Mesenchymal stem cell (in vitro differentiated cells and primary cell): ENCODE measurements at regions not wholly inside any gene's neighbourhood (a gene's known extent, or its start where the extent isn't known, plus 50 kb on each side); places are given as distances from the start of the nearest gene placed in this dataset.
"Not testable (repeated sequence)": the region's sequence is repeated elsewhere in the genome, so short reads cannot be mapped to it uniquely, and the experiment has no call there.

Experiments used
- DNase-seq: peaks from one replicate; pipeline ENCODE4 v3.0.0-alpha.2; 2013
- H2AFZ ChIP-seq: one replicate; pipeline ENCODE4 v1.6.1; 2013; ENCODE audit warnings: low read depth, mild to moderate bottlenecking, control low read depth, inconsistent platforms, low read length, moderate library complexity
- H2AK5ac ChIP-seq: 2 replicates; pipeline ENCODE4 v1.6.1; 2013; ENCODE audit warnings: low read length, moderate library complexity, mild to moderate bottlenecking, inconsistent platforms; ENCODE audit not compliant: severe bottlenecking
- H2BK120ac ChIP-seq: one replicate; pipeline ENCODE4 v1.6.1; 2013; ENCODE audit warnings: low read depth, mild to moderate bottlenecking, inconsistent platforms, low read length, moderate library complexity
- H2BK12ac ChIP-seq, 2 experiments: one replicate each; pipeline ENCODE4 v1.6.1; 2013; ENCODE audit warnings: inconsistent platforms in 2 of 2, low read length in 2 of 2, mild to moderate bottlenecking in 2 of 2, moderate library complexity in 2 of 2, control low read depth in 1 of 2
- H2BK15ac ChIP-seq: one replicate; pipeline ENCODE4 v1.6.1; 2013; ENCODE audit warnings: mild to moderate bottlenecking, low read depth, inconsistent platforms; ENCODE audit not compliant: poor library complexity, severe bottlenecking
- H2BK5ac ChIP-seq: 2 replicates; pipeline ENCODE4 v1.6.1; 2013; ENCODE audit warnings: low read depth, mild to moderate bottlenecking, low read length, control low read depth, inconsistent platforms; ENCODE audit not compliant: poor library complexity, severe bottlenecking
- H3K14ac ChIP-seq, 2 experiments: one replicate each; pipeline ENCODE4 v1.6.1; 2013; ENCODE audit warnings: inconsistent platforms in 2 of 2, low read length in 2 of 2, control low read depth in 1 of 2, mild to moderate bottlenecking in 1 of 2, moderate library complexity in 1 of 2
- H3K18ac ChIP-seq, 2 experiments: one replicate each; pipeline ENCODE4 v1.6.1; 2013; ENCODE audit warnings: inconsistent platforms in 2 of 2, low read length in 2 of 2, control low read depth in 1 of 2, low read depth in 1 of 2, mild to moderate bottlenecking in 1 of 2
- H3K23ac ChIP-seq, 2 experiments: one replicate each; pipeline ENCODE4 v1.6.1; 2013; ENCODE audit warnings: inconsistent platforms in 2 of 2, low read length in 2 of 2, mild to moderate bottlenecking in 2 of 2, moderate library complexity in 2 of 2, control low read depth in 1 of 2
- H3K27ac ChIP-seq: 2 replicates; pipeline ENCODE4 v1.5.1; 2013; ENCODE audit warnings: mild to moderate bottlenecking, moderate library complexity, low read length, control low read depth, inconsistent platforms; ENCODE audit not compliant: poor library complexity, severe bottlenecking
- H3K27me3 ChIP-seq, 2 experiments: 2 replicates each; pipeline versions ENCODE4 v1.6.1 to v1.7.0; 2013; ENCODE audit warnings: low read length in 2 of 2, mild to moderate bottlenecking in 2 of 2, moderate library complexity in 2 of 2, control low read depth in 1 of 2, inconsistent platforms in 1 of 2; ENCODE audit not compliant: control insufficient read depth in 1 of 2, insufficient read depth in 1 of 2
- H3K36me3 ChIP-seq, 2 experiments: 2 replicates each; pipeline versions ENCODE4 v1.6.1 to v1.7.0; 2013; ENCODE audit warnings: low read length in 2 of 2, control low read depth in 1 of 2, inconsistent platforms in 1 of 2, low read depth in 1 of 2, mild to moderate bottlenecking in 1 of 2; ENCODE audit not compliant: insufficient read depth in 2 of 2, control insufficient read depth in 1 of 2
- H3K4ac ChIP-seq, 2 experiments: one replicate each; pipeline ENCODE4 v1.6.1; 2013; ENCODE audit warnings: inconsistent platforms in 2 of 2, low read length in 2 of 2, mild to moderate bottlenecking in 2 of 2, moderate library complexity in 2 of 2, control low read depth in 1 of 2, low read depth in 1 of 2
- H3K4me1 ChIP-seq: 2 replicates; pipeline ENCODE4 v1.6.1; 2013; ENCODE audit warnings: low read depth, low read length, control low read depth; ENCODE audit not compliant: control insufficient read depth, insufficient read depth
- H3K4me2 ChIP-seq: 2 replicates; pipeline ENCODE4 v1.6.1; 2013; ENCODE audit warnings: low read length, mild to moderate bottlenecking, inconsistent platforms; ENCODE audit not compliant: poor library complexity, severe bottlenecking
- H3K4me3 ChIP-seq, 2 experiments: 2 replicates each; pipeline versions ENCODE4 v1.5.1 to v1.7.0; 2013; ENCODE audit warnings: low read length in 2 of 2, mild to moderate bottlenecking in 2 of 2, control low read depth in 1 of 2, low read depth in 1 of 2; ENCODE audit not compliant: insufficient read depth in 1 of 2
- H3K79me1 ChIP-seq: replicated peaks from 2 replicates; pipeline ENCODE4 v1.6.1; 2013; ENCODE audit warnings: mild to moderate bottlenecking, control low read depth, low read length, inconsistent platforms; ENCODE audit not compliant: poor library complexity, severe bottlenecking
- H3K9ac ChIP-seq: 2 replicates; pipeline ENCODE4 v1.7.0; 2013; ENCODE audit warnings: mild to moderate bottlenecking, low read length, moderate library complexity
- H3K9me3 ChIP-seq: 2 replicates; pipeline ENCODE4 v1.7.0; 2013; ENCODE audit warnings: mild to moderate bottlenecking, low read length; ENCODE audit not compliant: control insufficient read depth
- H4K8ac ChIP-seq: one replicate; pipeline ENCODE4 v1.6.1; 2013; ENCODE audit warnings: inconsistent platforms, mild to moderate bottlenecking, low read length, moderate library complexity
- H4K91ac ChIP-seq: one replicate; pipeline ENCODE4 v1.6.1; 2013; ENCODE audit warnings: mild to moderate bottlenecking, low read length, inconsistent platforms
- WGBS: methylation state at CpG from one replicate; pipeline ENCODE4 v1.1.7; 2013; ENCODE audit warnings: mixed read lengths; 5-methylcytosine and 5-hydroxymethylcytosine counted together

DNA sequence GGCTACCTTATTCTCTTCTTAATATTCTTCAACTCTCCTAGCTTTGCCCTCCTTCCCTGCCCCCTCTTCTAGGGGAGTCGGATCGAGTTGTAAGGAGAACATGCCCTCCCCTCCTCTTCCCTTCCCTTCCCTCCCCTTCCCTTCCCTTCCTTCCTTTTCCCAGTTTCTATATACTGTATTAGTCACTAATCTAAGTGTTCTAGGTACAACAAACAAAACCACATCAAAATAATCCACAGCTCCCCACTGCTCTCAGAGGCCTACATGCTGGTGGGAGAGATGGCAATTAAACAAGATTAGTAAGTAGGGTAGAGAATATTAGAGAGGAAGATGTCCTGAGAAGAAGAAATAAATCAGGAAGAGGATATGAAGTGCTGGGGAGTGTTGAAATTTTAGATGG is 119.9 kb upstream of the PZP start:
- DNase-seq = no peak
- Histone ChIP-seq H2BK120ac (no peak overlapping the region), H3K23ac (no peak overlapping the region), H3K14ac (no peak overlapping the region), H3K9me3 (no peaks in the 10 kb centered on the region), H3K9ac (no peak overlapping the region), H4K91ac (no peak overlapping the region), H3K27ac (no peak overlapping the region), H2AK5ac (no peak overlapping the region), H3K36me3 (no peaks in the 10 kb centered on the region), H3K27me3 (peaks cover 0 to 33% of the 10 kb centered on the region in 2 experiments), H3K18ac (no peak overlapping the region), H3K79me1 (no peaks in the 10 kb centered on the region), H3K4me2 (no peak overlapping the region), H3K4ac (no peak overlapping the region), H2BK5ac (no peak overlapping the region), H4K8ac (no peak overlapping the region), H3K4me3 (no peak overlapping the region), H2AFZ (no peak overlapping the region), H2BK12ac (no peak overlapping the region), H2BK15ac (no peak overlapping the region), H3K4me1 (no peaks in the 10 kb centered on the region)
- no CpG with 5 or more reads among the region's 2 CpGs for WGBS

DNA sequence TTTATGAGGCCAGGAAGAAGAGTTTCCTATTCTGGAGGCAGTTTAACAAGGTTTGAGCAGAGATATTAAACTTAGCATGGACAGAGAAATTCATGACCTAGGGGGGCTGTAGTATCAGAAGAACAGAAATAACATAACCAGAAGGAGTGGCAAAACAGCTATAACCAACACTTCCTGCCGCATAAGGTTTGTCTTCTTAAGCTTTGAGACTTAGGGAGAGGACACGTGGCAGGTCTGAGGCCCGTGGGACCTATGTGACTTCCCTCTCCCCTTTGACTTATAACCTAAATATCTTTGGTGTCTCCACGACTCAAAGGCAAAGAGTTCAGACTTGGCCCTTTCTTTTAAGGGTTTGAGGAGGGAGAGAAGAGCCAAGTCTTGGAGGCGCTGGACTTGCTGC is 119.1 kb upstream of the PZP start:
- H3K9me3 ChIP-seq = no peaks in the 10 kb centered on the region
- H3K27ac ChIP-seq = no peak overlapping the region
- no peak overlapping the region for H4K8ac ChIP-seq
- no peak overlapping the region for H2BK5ac ChIP-seq
- H3K9ac ChIP-seq = no peak overlapping the region
- H3K36me3 ChIP-seq = no peaks in the 10 kb centered on the region
- no peak overlapping the region for H3K4me2 ChIP-seq
- H2BK12ac ChIP-seq = no peak overlapping the region
- H2BK15ac ChIP-seq = no peak overlapping the region
- no peak overlapping the region for H2BK120ac ChIP-seq
- H3K27me3 ChIP-seq = peaks cover 0 to 35% of the 10 kb centered on the region in 2 experiments
- H2AK5ac ChIP-seq = no peak overlapping the region
- DNase-seq = no peak
- no peak overlapping the region for H3K18ac ChIP-seq
- 84% methylated on average over 5 of the region's 5 CpGs for WGBS
- no peak overlapping the region for H2AFZ ChIP-seq
- no peaks in the 10 kb centered on the region for H3K4me1 ChIP-seq
- no peak overlapping the region for H3K4me3 ChIP-seq
- no peaks in the 10 kb centered on the region for H3K79me1 ChIP-seq
- H3K23ac ChIP-seq = no peak overlapping the region
- H4K91ac ChIP-seq = no peak overlapping the region
- H3K14ac ChIP-seq = no peak overlapping the region
- no peak overlapping the region for H3K4ac ChIP-seq

DNA sequence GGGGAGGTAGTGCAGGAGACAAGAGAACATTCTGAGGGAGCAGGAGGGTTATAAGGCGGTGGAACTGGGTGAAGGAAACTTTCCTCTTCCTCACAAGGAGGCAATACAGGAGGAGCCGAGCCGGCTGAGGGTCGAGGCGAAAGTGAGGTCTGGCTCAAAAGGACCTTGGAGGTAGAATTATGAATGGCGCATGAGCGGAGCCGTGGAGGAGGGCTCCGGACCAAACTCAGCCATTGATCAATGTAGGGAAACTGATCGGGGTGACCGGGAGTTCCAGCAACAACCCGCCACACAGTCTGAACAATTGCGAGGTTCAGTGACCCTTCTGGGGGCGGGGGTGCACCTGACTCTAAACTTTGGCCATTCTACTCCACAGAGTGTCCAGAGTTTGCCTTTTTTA is 118.7 kb upstream of the PZP start:
- 97% methylated on average over 14 of the region's 14 CpGs for WGBS

DNA sequence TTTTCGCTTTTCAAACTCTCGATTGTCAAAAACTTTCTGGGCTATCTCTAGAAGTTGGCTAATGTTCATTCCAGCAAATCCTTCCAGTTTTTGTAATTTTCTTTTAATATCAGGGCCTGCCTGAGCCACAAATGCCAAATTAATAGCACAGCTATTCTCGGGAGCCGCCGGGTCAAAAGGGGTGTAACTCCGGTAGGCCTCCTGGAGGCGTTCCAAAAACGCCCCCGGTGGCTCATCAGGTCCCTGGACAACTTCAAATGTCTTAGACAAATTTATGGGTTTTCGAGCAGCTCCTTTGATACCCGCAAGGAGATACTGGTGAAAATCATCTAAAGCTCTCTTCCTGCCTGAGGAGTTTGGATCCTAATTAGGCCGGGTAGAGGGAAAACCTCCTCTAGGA is 117.9 kb upstream of the PZP start:
- H3K4me3 ChIP-seq = peak overlapping the region in 1 of 2 experiments; percentile 23
- H2BK120ac ChIP-seq = no peak overlapping the region
- no peaks in the 10 kb centered on the region for H3K79me1 ChIP-seq
- no peak overlapping the region for H3K27ac ChIP-seq
- no peak for DNase-seq
- no peak overlapping the region for H4K8ac ChIP-seq
- 83% methylated on average over 12 of the region's 12 CpGs for WGBS
- H3K27me3 ChIP-seq = peaks cover 0 to 35% of the 10 kb centered on the region in 2 experiments
- H2BK5ac ChIP-seq = no peak overlapping the region
- H2AK5ac ChIP-seq = no peak overlapping the region
- no peak overlapping the region for H3K4ac ChIP-seq
- H3K23ac ChIP-seq = no peak overlapping the region
- H3K4me1 ChIP-seq = no peaks in the 10 kb centered on the region
- peak overlapping the region; percentile 52 for H3K9ac ChIP-seq
- no peak overlapping the region for H2BK12ac ChIP-seq
- H3K9me3 ChIP-seq = no peaks in the 10 kb centered on the region
- no peak overlapping the region for H4K91ac ChIP-seq
- H3K14ac ChIP-seq = no peak overlapping the region
- H2BK15ac ChIP-seq = no peak overlapping the region
- no peaks in the 10 kb centered on the region for H3K36me3 ChIP-seq
- H3K18ac ChIP-seq = no peak overlapping the region
- no peak overlapping the region for H2AFZ ChIP-seq
- H3K4me2 ChIP-seq = no peak overlapping the region

More for the DNA sequence above, 118.7 kb upstream of the PZP start:
- not testable (repeated sequence) for H3K4me1 ChIP-seq, H3K79me1 ChIP-seq, H2AK5ac ChIP-seq, H3K9ac ChIP-seq, H3K4me3 ChIP-seq, H2BK15ac ChIP-seq, H3K27ac ChIP-seq, H3K23ac ChIP-seq, H2BK12ac ChIP-seq, H3K9me3 ChIP-seq, DNase-seq, H4K8ac ChIP-seq, H3K14ac ChIP-seq, H2BK5ac ChIP-seq, H2AFZ ChIP-seq, H3K18ac ChIP-seq, H3K36me3 ChIP-seq, H3K4me2 ChIP-seq, H3K4ac ChIP-seq, H4K91ac ChIP-seq, H2BK120ac ChIP-seq
- H3K27me3 ChIP-seq = peaks cover 0 to 35% of the 10 kb centered on the region in 2 experiments
